ENCODE measurements at regions not wholly inside any gene's neighbourhood (a gene's known extent, or its start where the extent isn't known, plus 50 kb on each side); places are given as distances from the start of the nearest gene placed in this dataset.
A peak's percentile ranks its signal among the peaks of the same experiment; 100 is the strongest.

GRCh38 chr22:48138855-48139254, 1376.4 kb downstream of the TBC1D22A start:
- no peak overlapping the region for H3K4me3 ChIP-seq
- peaks cover 0 to 5% (median 0%) of the 10 kb centered on the region in 3 donors for H3K27me3 ChIP-seq
- no peaks in the 10 kb centered on the region for H3K36me3 ChIP-seq
- H3K9me3 ChIP-seq = peaks cover 0 to 8% (median 3%) of the 10 kb centered on the region in 4 donors
- no peaks in the 10 kb centered on the region for H3K4me1 ChIP-seq
- no peak overlapping the region for H3K27ac ChIP-seq
- WGBS, 5 donors = 54 to 81% (median 71%) methylated on average over 11 of the region's 11 CpGs
- DNase-seq = peak in 1 of 2 donors; percentile 7
- intact Hi-C loops (cut with DNase I; ENCODE audit: low total_unique reads) = no loop called here
- no peak for TF ChIP-seq EP300 (IDR thresholded peaks at IDR 0.05)
- no peak for TF ChIP-seq POLR2AphosphoS5 (IDR thresholded peaks at IDR 0.05)

- intact Hi-C loops (cut with DNase I; ENCODE audit: low total_unique reads) = no loop called here
- WGBS, 5 donors = 50 to 58% (median 54%) methylated on average over 3 of the region's 3 CpGs
- Histone ChIP-seq H3K4me3 (no peak overlapping the region), H3K4me1 (no peaks in the 10 kb centered on the region), H3K27me3 (peaks cover 0 to 1% (median 0%) of the 10 kb centered on the region in 3 donors), H3K27ac (no peak overlapping the region), H3K9me3 (peaks cover 0 to 10% (median 3%) of the 10 kb centered on the region in 4 donors), H3K36me3 (no peaks in the 10 kb centered on the region)
- DNase-seq = no peak
- TF ChIP-seq CTCF (IDR thresholded peaks at IDR 0.05) (no peak), EP300 (IDR thresholded peaks at IDR 0.05) (no peak)
Measured at GRCh38 chr22:48138427-48138826, 1376.0 kb downstream of the TBC1D22A start.

GRCh38 chr22:48137640-48138039, 1375.2 kb downstream of the TBC1D22A start:
- Histone ChIP-seq H3K27me3 (peaks cover 0 to 4% (median 0%) of the 10 kb centered on the region in 3 donors), H3K4me3 (no peak overlapping the region), H3K9me3 (peaks cover 0 to 13% (median 5%) of the 10 kb centered on the region in 4 donors), H3K4me1 (no peaks in the 10 kb centered on the region), H3K27ac (no peak overlapping the region), H3K36me3 (no peaks in the 10 kb centered on the region)
- 61 to 66% (median 63%) methylated on average over 9 to 10 of the region's 10 CpGs for WGBS, 5 donors
- no peak for DNase-seq
- no peak for TF ChIP-seq POLR2AphosphoS5 (IDR thresholded peaks at IDR 0.05)
- TF ChIP-seq POLR2A (IDR thresholded peaks at IDR 0.05) = no peak
- no peak for TF ChIP-seq EP300 (IDR thresholded peaks at IDR 0.05)
- no peak for TF ChIP-seq CTCF (IDR thresholded peaks at IDR 0.05)
- intact Hi-C loops (cut with DNase I; ENCODE audit: low total_unique reads) = no loop called here

- intact Hi-C loops (cut with DNase I; ENCODE audit: low total_unique reads) = no loop called here
- Histone ChIP-seq H3K27ac (no peak overlapping the region), H3K4me3 (no peak overlapping the region), H3K9me3 (peaks cover 0 to 14% (median 5%) of the 10 kb centered on the region in 4 donors), H3K27me3 (peaks cover 0 to 15% (median 0%) of the 10 kb centered on the region in 3 donors), H3K36me3 (no peaks in the 10 kb centered on the region), H3K4me1 (no peaks in the 10 kb centered on the region)
- TF ChIP-seq POLR2AphosphoS5 (IDR thresholded peaks at IDR 0.05) (no peak), EP300 (IDR thresholded peaks at IDR 0.05) (no peak), CTCF (IDR thresholded peaks at IDR 0.05) (no peak), POLR2A (IDR thresholded peaks at IDR 0.05) (no peak)
- no peak for DNase-seq
- 73 to 79% (median 75%) methylated on average over 8 of the region's 8 CpGs for WGBS, 5 donors
Measured at GRCh38 chr22:48135592-48135991, 1373.1 kb downstream of the TBC1D22A start.

- no peaks in the 10 kb centered on the region for H3K4me1 ChIP-seq
- no peak for TF ChIP-seq POLR2A (IDR thresholded peaks at IDR 0.05)
- H3K27me3 ChIP-seq = peaks cover 0 to 18% (median 0%) of the 10 kb centered on the region in 3 donors
- intact Hi-C loops (cut with DNase I; ENCODE audit: low total_unique reads) = no loop called here
- no peak overlapping the region for H3K27ac ChIP-seq
- no peak overlapping the region for H3K4me3 ChIP-seq
- no peaks in the 10 kb centered on the region for H3K36me3 ChIP-seq
- DNase-seq = no peak
- H3K9me3 ChIP-seq = peaks cover 0 to 13% (median 3%) of the 10 kb centered on the region in 4 donors
- 60 to 70% (median 65%) methylated on average over 3 of the region's 3 CpGs for WGBS, 5 donors
Measured at GRCh38 chr22:48125416-48125815, 1363.0 kb downstream of the TBC1D22A start.
